Immature natural killer cell (primary cell): ENCODE measurements at regions not wholly inside any gene's neighbourhood (a gene's known extent, or its start where the extent isn't known, plus 50 kb on each side); places are given as distances from the start of the nearest gene placed in this dataset.
"Not testable (repeated sequence)": the region's sequence is repeated elsewhere in the genome, so short reads cannot be mapped to it uniquely, and the experiment has no call there.

ENCODE experiments used
- DNase-seq, 3 donors: peaks; one replicate each; pipeline ENCODE4 v3.0.0; 2022; ENCODE audit warnings: mixed read lengths in 1 of 3
- H3K27ac Mint-ChIP-seq, 6 donors: one replicate each; pipeline ENCODE4 v1.8.0; 2020; ENCODE audit warnings: mixed read lengths in 6 of 6, mild to moderate bottlenecking in 5 of 6, inconsistent platforms in 4 of 6, moderate library complexity in 3 of 6
- H3K27me3 Mint-ChIP-seq, 3 donors: one replicate each; pipeline ENCODE4 v1.8.0; 2020 to 2021; ENCODE audit warnings: low read depth in 3 of 3, mild to moderate bottlenecking in 3 of 3, mixed read lengths in 3 of 3, moderate library complexity in 3 of 3, inconsistent platforms in 1 of 3
- H3K36me3 Mint-ChIP-seq, 3 donors: one replicate each; pipeline ENCODE4 v1.8.0; 2020; ENCODE audit warnings: mixed read lengths in 3 of 3, inconsistent platforms in 2 of 3, mild to moderate bottlenecking in 2 of 3
- H3K4me1 Mint-ChIP-seq, 2 donors: one replicate each; pipeline ENCODE4 v1.8.0; 2020; ENCODE audit warnings: inconsistent platforms in 2 of 2, mild to moderate bottlenecking in 2 of 2, mixed read lengths in 2 of 2, moderate library complexity in 1 of 2
- H3K4me3 Mint-ChIP-seq, 5 donors: one replicate each; pipeline ENCODE4 v1.8.0; 2020; ENCODE audit warnings: mild to moderate bottlenecking in 5 of 5, mixed read lengths in 5 of 5, inconsistent platforms in 3 of 5, moderate library complexity in 3 of 5
- H3K9me3 Mint-ChIP-seq, 6 donors: one replicate each; pipeline ENCODE4 v1.8.0; 2020; ENCODE audit warnings: mild to moderate bottlenecking in 6 of 6, mixed read lengths in 6 of 6, inconsistent platforms in 4 of 6, moderate library complexity in 3 of 6

GRCh38 chr12:29889737-29890136 lies 106.0 kb upstream of the TMTC1 start:
- Mint-ChIP-seq H3K4me3 (no peak overlapping the region), H3K4me1 (no peaks in the 10 kb centered on the region), H3K27ac (no peak overlapping the region), H3K36me3 (no peaks in the 10 kb centered on the region), H3K9me3 (peaks cover 2 to 16% (median 10%) of the 10 kb centered on the region in 6 donors), H3K27me3 (peaks cover 0 to 2% (median 0%) of the 10 kb centered on the region in 3 donors)
- DNase-seq = no peak

GRCh38 chr12:29888777-29889176 lies 105.0 kb upstream of the TMTC1 start:
- H3K36me3 Mint-ChIP-seq = no peaks in the 10 kb centered on the region
- no peak for DNase-seq
- no peaks in the 10 kb centered on the region for H3K4me1 Mint-ChIP-seq
- H3K9me3 Mint-ChIP-seq = peaks cover 3 to 26% (median 15%) of the 10 kb centered on the region in 6 donors
- peaks cover 0 to 2% (median 0%) of the 10 kb centered on the region in 3 donors for H3K27me3 Mint-ChIP-seq
- no peak overlapping the region for H3K27ac Mint-ChIP-seq
- H3K4me3 Mint-ChIP-seq = no peak overlapping the region

- peaks cover 3 to 29% (median 16%) of the 10 kb centered on the region in 6 donors for H3K9me3 Mint-ChIP-seq
- H3K27ac Mint-ChIP-seq, H3K4me3 Mint-ChIP-seq, H3K27me3 Mint-ChIP-seq, DNase-seq, H3K4me1 Mint-ChIP-seq, H3K36me3 Mint-ChIP-seq: not testable (repeated sequence)
Observed at GRCh38 chr12:29884957-29885356, 101.2 kb upstream of the TMTC1 start.

GRCh38 chr12:29883941-29884554 lies 100.3 kb upstream of the TMTC1 start:
- H3K27me3 Mint-ChIP-seq = peaks cover 0 to 4% (median 0%) of the 10 kb centered on the region in 3 donors
- H3K36me3 Mint-ChIP-seq = no peaks in the 10 kb centered on the region
- H3K9me3 Mint-ChIP-seq = peaks cover 6 to 35% (median 15%) of the 10 kb centered on the region in 6 donors
- no peak overlapping the region for H3K4me3 Mint-ChIP-seq
- DNase-seq = no peak
- H3K27ac Mint-ChIP-seq = no peak overlapping the region
- no peaks in the 10 kb centered on the region for H3K4me1 Mint-ChIP-seq

- DNase-seq = no peak
- Mint-ChIP-seq H3K36me3 (no peaks in the 10 kb centered on the region), H3K27ac (no peak overlapping the region), H3K27me3 (peaks cover 0 to 4% (median 0%) of the 10 kb centered on the region in 3 donors), H3K9me3 (peaks cover 6 to 35% (median 15%) of the 10 kb centered on the region in 6 donors), H3K4me3 (no peak overlapping the region), H3K4me1 (no peaks in the 10 kb centered on the region)
Observed at GRCh38 chr12:29883525-29883924, 99.8 kb upstream of the TMTC1 start.

- Mint-ChIP-seq H3K4me3 (no peak overlapping the region), H3K36me3 (no peaks in the 10 kb centered on the region), H3K27me3 (peaks cover 0 to 6% (median 0%) of the 10 kb centered on the region in 3 donors), H3K27ac (no peak overlapping the region), H3K4me1 (no peaks in the 10 kb centered on the region), H3K9me3 (peaks cover 6 to 35% (median 16%) of the 10 kb centered on the region in 6 donors)
- no peak for DNase-seq
Observed at GRCh38 chr12:29882846-29883245, 99.1 kb upstream of the TMTC1 start.

GRCh38 chr12:29880987-29881386 lies 97.2 kb upstream of the TMTC1 start:
- peaks cover 8 to 25% (median 14%) of the 10 kb centered on the region in 6 donors for H3K9me3 Mint-ChIP-seq
- no peak for DNase-seq
- no peaks in the 10 kb centered on the region for H3K4me1 Mint-ChIP-seq
- H3K27ac Mint-ChIP-seq = no peak overlapping the region
- H3K27me3 Mint-ChIP-seq = peaks cover 0 to 4% (median 0%) of the 10 kb centered on the region in 3 donors
- no peak overlapping the region for H3K4me3 Mint-ChIP-seq
- H3K36me3 Mint-ChIP-seq = no peaks in the 10 kb centered on the region

- Mint-ChIP-seq H3K4me1 (no peaks in the 10 kb centered on the region), H3K9me3 (peaks cover 6 to 19% (median 10%) of the 10 kb centered on the region in 6 donors), H3K36me3 (no peaks in the 10 kb centered on the region), H3K27ac (no peak overlapping the region), H3K27me3 (peaks cover 0 to 4% (median 0%) of the 10 kb centered on the region in 3 donors), H3K4me3 (no peak overlapping the region)
- DNase-seq = no peak
Observed at GRCh38 chr12:29879606-29880308, 96.0 kb upstream of the TMTC1 start.

GRCh38 chr12:29869946-29870345 lies 86.2 kb upstream of the TMTC1 start:
- H3K36me3 Mint-ChIP-seq = peaks cover 0 to 7% (median 0%) of the 10 kb centered on the region in 3 donors
- peaks cover 4 to 11% (median 8%) of the 10 kb centered on the region in 6 donors for H3K9me3 Mint-ChIP-seq

GRCh38 chr12:29867823-29868222 lies 84.1 kb upstream of the TMTC1 start:
- Mint-ChIP-seq H3K4me3 (no peak overlapping the region), H3K4me1 (no peaks in the 10 kb centered on the region), H3K9me3 (peaks cover 6 to 16% (median 8%) of the 10 kb centered on the region in 6 donors), H3K36me3 (peaks cover 0 to 7% (median 0%) of the 10 kb centered on the region in 3 donors), H3K27ac (no peak overlapping the region), H3K27me3 (peaks cover 0 to 2% (median 2%) of the 10 kb centered on the region in 3 donors)
- no peak for DNase-seq

More at GRCh38 chr12:29869946-29870345, 86.2 kb upstream of the TMTC1 start:
- peaks cover 0 to 2% (median 2%) of the 10 kb centered on the region in 3 donors for H3K27me3 Mint-ChIP-seq
- no peak for DNase-seq
- no peak overlapping the region for H3K4me3 Mint-ChIP-seq
- no peaks in the 10 kb centered on the region for H3K4me1 Mint-ChIP-seq
- no peak overlapping the region for H3K27ac Mint-ChIP-seq

- Mint-ChIP-seq H3K36me3 (no peaks in the 10 kb centered on the region), H3K9me3 (peaks cover 0 to 12% (median 9%) of the 10 kb centered on the region in 6 donors), H3K4me1 (no peaks in the 10 kb centered on the region), H3K4me3 (no peak overlapping the region), H3K27me3 (peaks cover 0 to 2% (median 0%) of the 10 kb centered on the region in 3 donors), H3K27ac (no peak overlapping the region)
- no peak for DNase-seq
Observed at GRCh38 chr12:29863665-29864064, 79.9 kb upstream of the TMTC1 start.

GRCh38 chr12:29858270-29858786 lies 74.6 kb upstream of the TMTC1 start:
- Mint-ChIP-seq H3K27me3 (no peaks in the 10 kb centered on the region), H3K4me3 (no peak overlapping the region), H3K4me1 (no peaks in the 10 kb centered on the region), H3K9me3 (peaks cover 0 to 13% (median 7%) of the 10 kb centered on the region in 6 donors), H3K36me3 (no peaks in the 10 kb centered on the region), H3K27ac (no peak overlapping the region)
- DNase-seq = no peak

- H3K4me1 Mint-ChIP-seq = no peaks in the 10 kb centered on the region
- no peaks in the 10 kb centered on the region for H3K36me3 Mint-ChIP-seq
- H3K4me3 Mint-ChIP-seq = no peak overlapping the region
- no peak for DNase-seq
- no peaks in the 10 kb centered on the region for H3K27me3 Mint-ChIP-seq
- H3K27ac Mint-ChIP-seq = no peak overlapping the region
- peaks cover 0 to 39% (median 14%) of the 10 kb centered on the region in 6 donors for H3K9me3 Mint-ChIP-seq
Observed at GRCh38 chr12:29847246-29847645, 63.5 kb upstream of the TMTC1 start.

- no peaks in the 10 kb centered on the region for H3K36me3 Mint-ChIP-seq
- no peaks in the 10 kb centered on the region for H3K27me3 Mint-ChIP-seq
- peaks cover 3 to 27% (median 13%) of the 10 kb centered on the region in 6 donors for H3K9me3 Mint-ChIP-seq
- H3K27ac Mint-ChIP-seq = no peak overlapping the region
- no peak for DNase-seq
- H3K4me3 Mint-ChIP-seq = no peak overlapping the region
- no peaks in the 10 kb centered on the region for H3K4me1 Mint-ChIP-seq
Observed at GRCh38 chr12:29844667-29845066, 60.9 kb upstream of the TMTC1 start.
